ENCODE measurements at regions not wholly inside any gene's neighbourhood (a gene's known extent, or its start where the extent isn't known, plus 50 kb on each side); places are given as distances from the start of the nearest gene placed in this dataset.
"Not testable (repeated sequence)": the region's sequence is repeated elsewhere in the genome, so short reads cannot be mapped to it uniquely, and the experiment has no call there.

DNA sequence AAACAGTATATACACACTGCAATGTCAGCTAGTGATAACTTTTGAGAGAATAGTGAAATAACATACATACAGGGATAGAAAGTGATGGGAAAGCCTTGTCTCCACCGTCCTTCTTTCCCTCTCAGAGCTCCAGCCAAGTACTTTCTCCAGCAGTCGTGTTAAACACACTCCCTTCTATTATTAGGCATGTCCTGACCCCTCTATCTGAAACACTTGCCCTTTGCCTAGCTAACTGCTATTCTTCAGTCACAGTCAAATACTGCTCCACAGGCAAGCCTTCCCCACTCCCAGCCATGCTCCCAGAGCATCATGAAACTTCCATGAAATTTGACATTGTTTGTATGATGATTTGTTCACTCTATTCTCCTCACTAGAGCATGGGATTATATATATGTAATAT, 291.1 kb downstream of the TRIML1 start:
- DNase-seq (ENCODE audit: extremely low read depth, low read depth), result no peak

DNA sequence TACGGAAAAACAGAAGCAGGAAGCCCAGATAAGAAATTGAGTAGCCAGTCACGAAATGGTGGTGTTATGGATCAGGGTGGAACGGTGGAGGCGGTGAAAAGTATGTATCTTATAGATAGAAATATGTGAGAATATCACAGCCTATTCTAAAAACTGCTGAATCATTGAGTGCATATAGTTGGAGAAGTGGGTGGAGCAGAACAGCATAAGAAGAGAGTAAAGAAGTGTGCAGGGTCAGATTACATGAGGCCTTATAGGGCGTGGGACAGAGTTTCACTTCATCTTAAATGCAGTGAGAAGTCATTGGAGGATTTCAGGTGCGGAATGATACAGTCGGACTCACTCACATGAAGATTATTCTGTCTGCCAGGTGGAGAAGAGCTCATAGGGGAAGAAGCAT, 293.1 kb downstream of the TRIML1 start:
- DNase-seq (ENCODE audit: extremely low read depth, low read depth), result no peak

DNA sequence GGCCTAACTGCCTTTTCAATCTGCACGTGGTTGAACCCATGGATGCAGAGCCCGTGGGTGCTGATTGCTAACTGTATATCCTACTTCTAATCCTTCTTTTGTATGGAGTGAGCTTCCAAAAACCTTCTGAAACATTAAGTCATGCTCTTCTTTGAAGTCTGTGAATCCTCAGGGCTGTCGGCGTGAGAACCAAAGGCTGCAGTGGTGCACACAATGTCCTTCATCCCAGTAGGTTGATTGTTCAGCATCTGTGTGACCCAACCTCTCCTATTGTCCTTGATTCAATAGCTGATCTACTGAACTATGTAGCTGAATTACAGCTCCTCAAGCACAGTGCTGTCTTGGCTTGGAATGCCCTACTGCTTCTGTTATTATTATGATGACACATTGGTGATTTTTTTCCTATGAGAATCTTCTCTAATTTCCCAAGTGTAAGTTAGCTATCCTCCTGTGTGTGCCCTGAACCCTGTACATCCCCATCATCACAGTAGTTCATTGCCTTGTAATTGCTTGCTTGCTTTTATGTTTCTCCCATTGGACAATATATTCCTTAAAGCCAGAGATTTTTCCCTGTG, 294.6 kb downstream of the TRIML1 start:
- DNase-seq (ENCODE audit: extremely low read depth, low read depth), result no peak

DNA sequence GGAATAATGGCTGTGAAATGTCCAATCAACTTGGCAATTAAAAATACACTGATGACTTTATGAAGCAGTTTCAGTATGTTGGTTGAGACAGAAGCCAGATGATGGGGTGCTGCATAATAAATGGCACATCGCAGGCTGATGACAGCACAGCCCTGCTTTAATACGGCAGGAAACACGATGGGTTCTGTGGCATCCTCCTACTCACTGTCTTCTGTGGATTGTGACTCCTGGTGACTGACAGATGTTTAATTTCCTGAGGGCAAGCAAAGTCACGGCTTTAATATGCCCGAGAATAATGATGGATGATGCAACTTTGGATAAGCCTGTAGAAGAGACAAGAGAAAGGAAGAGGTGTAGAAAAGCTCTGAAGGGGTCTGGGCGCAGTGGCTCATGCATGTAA, 295.4 kb downstream of the TRIML1 start:
- no peak for DNase-seq (ENCODE audit: extremely low read depth, low read depth)

DNA sequence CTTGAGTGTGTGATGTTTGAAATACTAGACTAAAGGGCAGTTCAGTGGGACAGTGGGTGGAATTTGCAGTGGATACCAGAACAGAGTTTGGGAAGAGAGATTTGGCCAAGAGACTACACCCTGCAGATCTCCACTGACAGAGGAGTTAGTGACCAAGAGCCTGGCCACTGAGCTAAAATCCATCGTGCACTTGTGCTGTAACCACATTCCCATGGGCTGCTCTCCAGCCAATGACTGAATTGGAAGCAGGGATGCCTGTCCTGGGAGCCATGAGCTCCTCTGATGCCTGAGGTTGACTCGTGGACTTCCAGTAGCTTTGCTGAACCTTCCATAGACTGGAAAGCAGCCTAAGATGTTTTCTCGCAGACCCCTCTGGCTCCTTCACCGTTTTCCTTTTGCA, 296.1 kb downstream of the TRIML1 start:
- DNase-seq (ENCODE audit: extremely low read depth, low read depth), result no peak

DNA sequence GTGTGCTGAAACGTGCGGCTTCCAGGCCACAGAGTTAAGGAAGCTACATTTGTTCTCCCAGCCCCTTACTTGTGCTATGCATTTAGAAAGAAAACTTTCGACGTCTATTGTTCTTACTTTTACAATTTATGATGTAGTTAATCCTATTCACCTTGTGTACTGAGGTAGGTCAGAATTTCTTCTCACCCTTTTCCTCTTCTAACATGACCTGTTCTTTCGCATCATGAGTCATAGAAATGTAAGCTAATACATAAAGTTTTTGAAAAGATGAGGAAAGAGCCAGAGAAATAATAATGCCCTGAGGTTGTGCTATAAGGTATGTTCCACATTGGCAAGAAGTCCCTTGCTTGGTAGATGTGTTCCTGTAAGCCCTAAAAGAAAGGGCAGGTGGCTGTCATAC, 298.3 kb downstream of the TRIML1 start:
- DNase-seq (ENCODE audit: extremely low read depth, low read depth), result no peak

DNA sequence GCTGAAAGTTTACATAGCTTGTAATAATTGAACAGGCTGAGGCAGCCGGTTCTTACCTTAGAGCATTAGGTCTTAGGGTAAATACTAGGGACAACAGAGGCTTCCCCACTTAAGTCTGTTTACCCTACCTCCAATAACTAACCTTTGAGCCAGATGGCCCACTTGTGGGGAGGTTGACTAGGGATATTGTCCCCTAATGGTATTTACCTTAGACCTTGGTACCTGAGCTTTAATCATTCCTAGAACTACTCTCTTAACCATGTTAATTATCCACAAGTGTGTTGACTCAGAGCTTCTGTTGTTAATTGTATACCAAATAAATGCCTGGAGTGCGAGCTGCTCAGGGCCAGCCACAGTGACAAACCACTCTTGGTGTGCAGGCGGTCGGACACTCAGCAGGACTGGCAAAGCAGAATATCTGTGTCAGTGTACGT, 299.2 kb downstream of the TRIML1 start:
- not testable (repeated sequence) for DNase-seq (ENCODE audit: extremely low read depth, low read depth)

DNA sequence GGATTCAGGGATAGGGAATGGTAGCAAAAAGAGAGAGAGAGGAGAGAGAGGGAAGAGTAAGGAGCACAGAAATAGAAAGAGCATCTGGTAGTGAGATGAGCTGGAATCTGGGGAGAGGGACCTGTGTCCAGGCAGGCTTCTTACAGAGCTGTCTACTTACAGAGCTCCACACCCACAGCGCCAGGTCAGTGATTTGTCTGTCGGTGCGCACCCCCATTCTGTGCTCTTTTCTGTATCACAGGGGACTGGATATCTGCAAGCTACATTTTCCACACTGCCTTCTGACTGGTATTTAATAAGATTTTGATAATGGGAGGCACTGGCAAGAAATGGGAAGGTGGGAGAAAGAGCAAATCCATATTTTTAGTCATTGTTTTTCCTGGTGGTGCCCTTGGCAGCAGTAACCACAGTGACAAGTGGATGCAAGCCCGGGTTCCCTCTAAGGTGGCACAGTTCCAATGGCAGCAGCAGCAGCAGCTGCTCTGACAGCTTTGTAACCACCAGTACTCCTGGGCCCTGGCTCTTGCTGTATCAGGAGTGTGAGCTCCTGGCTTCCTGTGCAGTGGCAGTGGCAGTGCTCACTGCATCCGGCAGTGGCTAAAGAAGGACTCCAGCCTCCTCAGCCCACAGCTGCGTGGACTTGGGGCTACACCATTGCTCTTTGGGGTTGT, 300.5 kb downstream of the TRIML1 start:
- no peak for DNase-seq (ENCODE audit: extremely low read depth, low read depth)

DNA sequence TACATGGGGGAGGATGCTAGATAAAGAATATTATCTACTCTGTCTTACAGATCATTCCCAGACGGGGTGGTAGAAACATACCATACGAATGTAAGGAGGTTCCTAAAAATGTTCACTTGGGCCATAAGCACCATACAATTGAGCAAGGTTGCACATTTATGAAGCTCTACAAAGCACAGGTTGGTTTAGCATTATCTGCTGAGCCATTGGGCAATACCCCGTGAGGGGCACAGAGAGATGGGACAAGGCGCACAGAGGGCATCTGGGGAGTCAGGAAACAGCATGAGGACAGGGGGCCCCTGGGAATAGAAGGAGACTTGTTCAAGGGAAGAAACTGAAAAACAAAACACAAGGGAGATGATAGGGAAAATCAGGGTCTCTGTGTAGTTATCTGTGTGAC, 305.3 kb downstream of the TRIML1 start:
- no peak for DNase-seq (ENCODE audit: extremely low read depth, low read depth)

DNA sequence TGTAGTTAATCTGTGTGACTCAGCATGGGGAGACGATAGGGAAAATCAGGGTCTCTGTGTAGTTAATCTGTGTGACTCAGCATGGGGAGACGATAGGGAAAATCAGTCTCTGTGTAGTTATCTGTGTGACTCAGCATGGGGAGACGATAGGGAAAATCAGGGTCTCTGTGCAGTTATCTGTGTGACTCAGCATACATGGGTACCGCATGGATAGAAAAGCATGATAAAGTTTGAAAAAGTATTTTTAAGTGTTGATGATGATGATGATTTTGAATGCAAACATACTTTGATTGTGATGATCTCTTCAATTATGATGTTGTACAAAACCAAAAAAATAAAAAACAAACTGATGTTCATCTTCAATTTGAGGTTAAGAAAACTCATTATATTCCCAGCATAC, 309.8 kb downstream of the TRIML1 start:
- not testable (repeated sequence) for DNase-seq (ENCODE audit: extremely low read depth, low read depth)

DNA sequence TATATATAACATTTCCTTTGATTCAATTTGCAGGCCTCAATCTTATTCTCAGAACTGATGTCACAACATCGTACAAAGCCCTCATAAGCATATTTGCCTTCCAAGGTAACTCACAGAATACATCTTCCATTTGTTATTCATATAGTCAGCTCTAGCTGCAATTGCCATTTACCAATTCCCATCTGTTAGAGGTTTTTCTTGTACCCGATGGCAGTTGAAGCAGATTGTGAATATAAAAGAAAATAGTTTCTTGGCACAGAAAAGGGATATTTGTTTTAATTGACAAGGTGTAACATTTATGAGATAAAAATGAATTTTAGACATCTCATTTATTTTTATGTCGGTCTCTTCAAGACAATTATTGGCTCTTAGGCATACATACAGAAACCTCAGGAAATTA, 311.3 kb downstream of the TRIML1 start:
- no peak for DNase-seq (ENCODE audit: extremely low read depth, low read depth)

DNA sequence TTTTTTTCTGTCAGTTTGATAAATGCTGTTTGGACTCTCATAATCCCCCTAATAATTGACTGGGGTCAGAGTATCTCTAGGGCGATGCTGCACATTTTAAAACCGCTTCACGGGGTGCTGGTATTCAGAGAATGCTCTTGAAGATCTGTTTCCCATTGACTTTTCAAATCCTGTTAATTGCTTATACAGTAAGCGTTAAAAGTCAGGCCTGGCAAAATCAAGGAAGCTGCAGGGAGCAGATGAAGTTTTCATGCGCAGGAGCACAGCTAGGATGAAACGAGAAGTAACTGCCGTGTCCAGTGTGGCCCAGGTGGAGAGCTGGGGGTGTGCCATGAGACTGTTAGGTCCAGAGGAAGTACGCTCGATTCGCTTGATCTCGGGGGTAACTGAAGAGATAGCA, 312.9 kb downstream of the TRIML1 start:
- no peak for DNase-seq (ENCODE audit: extremely low read depth, low read depth)

DNA sequence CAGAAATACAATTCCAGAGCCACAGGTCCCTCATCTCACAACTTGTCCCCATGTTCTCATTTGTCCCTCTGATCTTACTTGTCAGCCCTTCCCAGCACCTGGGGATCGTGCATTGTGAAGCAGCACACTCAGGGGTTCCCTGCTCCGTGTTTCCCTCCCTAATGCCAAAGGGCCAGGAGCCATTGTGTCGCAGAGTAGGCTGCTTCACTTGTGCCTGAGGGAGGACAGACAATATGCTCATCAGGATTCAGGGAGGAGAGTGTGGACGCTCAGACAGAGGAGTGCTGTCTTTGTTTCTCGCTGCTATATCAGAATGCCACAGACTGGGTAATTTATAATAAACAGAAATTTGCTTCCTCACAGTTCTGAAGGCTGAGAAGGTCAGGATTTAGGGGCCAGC, 315.3 kb downstream of the TRIML1 start:
- DNase-seq (ENCODE audit: extremely low read depth, low read depth), result no peak

DNA sequence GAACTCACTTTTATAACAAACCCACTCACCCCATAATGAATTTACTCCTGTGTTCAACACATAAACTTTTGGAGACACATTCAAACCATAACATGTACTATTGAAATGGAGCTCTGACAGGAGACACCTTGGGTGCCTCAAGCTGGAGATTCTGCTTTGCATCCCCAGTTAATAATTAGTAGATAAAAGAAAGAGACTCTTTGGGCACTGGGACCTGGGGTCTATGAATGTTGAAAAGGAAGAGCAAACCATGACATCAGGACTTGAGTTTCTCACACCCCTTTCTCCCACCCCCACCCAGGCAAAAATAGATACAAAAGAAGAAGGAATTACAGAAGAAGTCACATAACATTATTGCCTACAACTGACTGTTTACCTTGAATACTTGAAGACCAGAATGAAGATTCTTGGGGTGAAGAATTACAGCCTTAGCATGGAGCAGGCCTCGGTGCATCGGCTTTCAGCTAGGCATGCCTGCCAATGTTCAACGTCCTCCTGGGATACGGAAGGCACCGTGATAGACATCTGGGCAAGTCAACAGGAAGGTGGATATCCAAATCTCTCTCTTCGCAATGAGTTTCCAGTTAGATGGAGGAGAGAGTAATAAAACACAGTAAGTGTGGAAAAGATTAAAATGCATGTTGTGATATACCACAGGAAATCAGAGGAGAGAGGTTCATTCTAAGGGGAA, 316.0 kb downstream of the TRIML1 start:
- DNase-seq (ENCODE audit: extremely low read depth, low read depth), result no peak

DNA sequence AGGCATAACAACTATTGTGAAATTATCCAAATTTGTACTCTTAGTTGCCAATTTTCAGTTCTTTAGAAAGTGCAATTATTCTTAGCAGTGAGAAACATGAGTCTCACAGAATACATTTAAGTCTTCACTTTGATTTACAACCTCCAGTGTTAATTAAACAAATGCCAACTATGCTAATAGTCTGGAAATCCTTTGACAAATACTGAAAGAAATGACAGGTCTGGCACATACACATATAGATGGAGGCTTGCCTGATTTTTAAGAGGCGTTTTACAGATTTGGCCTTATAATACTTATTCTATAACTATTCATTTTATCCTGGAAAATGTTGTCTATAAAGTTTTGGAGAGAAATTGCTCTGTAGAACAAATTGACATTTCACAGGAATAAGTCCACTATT, 320.1 kb downstream of the TRIML1 start:
- no peak for DNase-seq (ENCODE audit: extremely low read depth, low read depth)

DNA sequence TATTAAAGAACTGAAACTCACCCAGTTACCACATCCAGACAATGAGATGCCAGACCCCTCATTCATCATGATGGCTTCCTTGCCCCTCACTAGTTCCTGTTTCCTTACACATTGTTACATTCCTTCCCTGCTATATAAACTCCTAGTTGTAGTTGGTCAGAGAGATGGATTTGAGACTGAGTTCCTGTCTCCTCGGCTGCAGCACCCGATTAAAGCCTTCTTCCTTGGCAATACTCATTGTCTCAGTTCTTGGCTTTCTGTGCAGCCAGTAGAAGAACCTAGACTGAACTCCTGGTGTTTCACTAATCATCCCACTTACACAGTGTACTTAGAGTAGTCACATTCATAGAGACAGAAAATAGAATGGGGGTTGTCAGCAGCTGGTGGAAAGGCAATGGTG, 324.7 kb downstream of the TRIML1 start:
- DNase-seq (ENCODE audit: extremely low read depth, low read depth), result no peak

DNA sequence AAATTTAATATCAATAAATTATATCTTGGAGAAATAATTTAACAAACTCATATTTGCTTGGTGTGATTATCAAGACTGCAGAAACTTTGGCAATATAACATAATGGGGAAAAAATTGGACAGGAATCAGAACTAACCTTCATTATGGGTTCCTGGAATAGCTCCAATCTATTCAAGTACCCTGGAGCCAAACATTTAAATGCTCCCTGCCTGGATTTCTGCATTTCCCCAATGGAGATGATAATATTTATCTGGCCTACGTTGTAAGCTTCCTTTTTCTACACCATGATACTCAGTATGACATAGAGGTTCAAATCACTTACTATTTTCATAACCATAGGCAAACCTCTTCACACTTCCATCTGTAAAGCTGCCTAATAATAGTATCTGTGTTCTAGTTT, 326.8 kb downstream of the TRIML1 start:
- DNase-seq (ENCODE audit: extremely low read depth, low read depth), result no peak

DNA sequence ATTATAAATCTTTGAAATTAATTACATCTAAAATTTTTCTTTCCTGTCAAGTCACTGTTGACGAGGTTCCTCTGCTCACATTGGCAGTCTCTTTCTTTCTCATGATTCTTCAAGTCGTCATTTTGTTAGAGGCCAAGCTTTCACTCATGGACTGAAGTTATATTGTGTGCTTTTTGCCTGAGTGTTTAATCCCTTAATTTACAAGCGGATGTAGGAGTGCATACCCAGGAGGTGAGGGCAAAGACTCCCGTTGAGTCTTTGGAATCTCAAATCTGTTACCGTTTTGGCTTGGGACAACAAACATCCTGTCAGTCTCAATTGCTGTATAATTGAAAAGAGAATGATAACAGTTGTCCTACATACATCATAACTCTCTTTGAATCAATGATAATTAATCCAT, 345.0 kb downstream of the TRIML1 start:
- DNase-seq (ENCODE audit: extremely low read depth, low read depth), result no peak

DNA sequence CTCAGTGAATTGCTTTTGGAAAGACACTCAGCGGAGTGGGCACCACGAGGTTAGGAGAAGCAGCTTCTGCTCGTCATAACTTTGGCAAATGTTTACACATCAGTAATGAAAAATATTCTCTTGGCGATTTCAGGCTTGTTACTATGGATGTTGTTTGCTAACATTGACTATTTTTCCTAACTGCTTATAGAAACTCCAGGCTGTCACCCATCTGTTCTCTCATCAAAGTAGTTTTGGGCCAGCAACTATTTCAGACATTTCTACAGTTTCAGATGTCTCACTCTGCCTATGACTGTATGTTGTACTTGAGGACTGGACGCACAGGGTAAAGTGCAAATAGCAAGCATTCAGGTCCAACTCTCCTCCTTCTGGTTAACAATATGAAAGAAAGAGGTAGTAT, 346.7 kb downstream of the TRIML1 start:
- DNase-seq (ENCODE audit: extremely low read depth, low read depth), result no peak

DNA sequence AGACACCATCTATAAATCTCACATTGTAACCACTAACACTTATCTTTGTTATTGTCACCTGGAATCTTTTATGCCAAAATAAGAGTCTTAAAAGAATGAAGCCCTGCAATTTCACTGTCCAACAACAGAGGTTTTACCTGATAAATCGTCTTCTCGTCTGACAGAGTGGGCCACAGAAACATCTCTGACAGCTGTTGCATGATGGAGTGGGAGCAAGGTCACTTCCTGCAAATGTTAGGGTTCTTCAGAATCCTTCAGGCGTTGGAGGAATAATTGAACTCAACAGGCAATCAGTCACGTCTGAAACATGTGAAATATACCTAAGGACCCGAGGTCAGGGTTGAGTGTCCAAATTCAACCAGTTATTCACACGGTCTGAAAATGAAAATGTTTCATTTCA, 353.6 kb downstream of the TRIML1 start:
- no peak for DNase-seq (ENCODE audit: extremely low read depth, low read depth)

DNA sequence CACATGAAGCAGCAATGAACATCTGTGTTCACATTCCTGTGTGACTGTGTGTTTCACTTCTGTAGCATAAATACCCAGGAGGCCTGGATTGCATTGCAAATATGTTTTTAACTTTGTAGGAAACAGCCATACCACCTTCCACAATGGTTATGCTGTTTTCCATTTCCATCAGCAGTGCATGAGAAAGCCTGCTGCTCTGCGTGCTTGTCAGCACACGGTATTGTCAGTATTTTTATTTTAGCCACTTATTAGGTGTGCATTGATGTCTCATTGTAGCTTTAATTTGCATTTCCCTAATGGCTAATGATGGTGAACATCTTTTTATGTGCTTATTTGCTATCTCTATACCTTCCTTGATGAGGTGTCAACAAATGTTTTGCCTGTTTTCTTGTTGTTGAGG, 355.9 kb downstream of the TRIML1 start:
- no peak for DNase-seq (ENCODE audit: extremely low read depth, low read depth)

DNA sequence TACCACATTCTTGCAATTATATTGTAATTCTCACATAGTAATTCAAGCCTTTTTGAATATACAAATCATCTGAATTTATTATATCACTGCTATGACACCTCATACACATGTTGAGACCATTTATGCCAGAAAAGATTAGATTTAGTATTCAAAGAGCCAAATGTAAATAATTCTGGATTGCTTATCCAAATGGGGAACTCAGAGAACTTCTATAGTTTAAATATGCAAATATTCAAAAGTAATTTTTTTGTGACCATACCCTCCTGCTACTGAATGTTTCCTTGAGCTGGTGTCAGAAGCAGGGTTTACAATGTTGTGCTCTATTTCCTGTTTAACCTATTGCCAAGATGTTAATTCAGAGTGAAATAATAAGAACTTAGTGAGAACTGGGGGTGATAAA, 372.2 kb downstream of the TRIML1 start:
- DNase-seq (ENCODE audit: extremely low read depth, low read depth), result no peak

All from NCI-H460 (cell line).